K562 (cell line): ENCODE measurements at regions not wholly inside any gene's neighbourhood (a gene's known extent, or its start where the extent isn't known, plus 50 kb on each side); places are given as distances from the start of the nearest gene placed in this dataset.

ENCODE experiments used
- ATAC-seq: fragments of 200-7000 bp; cut with Tn5 transposase; 3 replicates; pipeline ENCODE4 v1.9.1; 2020; ENCODE audit warnings: moderate library complexity
- BruUV-seq: library from RNA; stranded (reverse); fragments of 400-500 nt; replicated peaks from 2 replicates; lab custom pipeline; 2021; lab: Mats Ljungman, UMichigan
- CTCF ChIA-PET: fragments of 300-600 bp; formaldehyde crosslinking; extraction: SDS; loops from one replicate; lab custom pipeline; 2021; ENCODE audit warnings: low intra/inter-chr PET ratio; lab: Yijun Ruan, JAX
- POLR2A ChIA-PET: fragments of 300-600, 350-650 bp; sonication (Branson Sonifier 250); formaldehyde crosslinking; extraction: SDS; loops from one replicate; lab custom pipeline; 2021; ENCODE audit warnings: antibody characterized with exemption, inconsistent platforms; lab: Yijun Ruan, JAX
- DNase-seq, 4 experiments: peaks; one replicate each; pipeline versions ENCODE4 v3.0.0 to v3.0.0-alpha.2; 2011 to 2018; ENCODE audit warnings: low spot score in 3 of 4, mixed read lengths in 3 of 4; ENCODE audit errors: extremely low read depth in 1 of 4
- FAIRE-seq: peaks from 2 replicates; lab custom pipeline; 2011; peaks lifted over from hg19 to GRCh38; lab: Jason Lieb, UNC
- H2AFZ ChIP-seq: 2 replicates; pipeline ENCODE4 v1.6.0; 2011; ENCODE audit warnings: low read depth, low read length, control low read depth, inconsistent platforms
- H3K27ac ChIP-seq: fragments of 200-600 bp; 3 replicates; pipeline ENCODE4 v1.8.0; 2011; ENCODE audit warnings: low read depth, mild to moderate bottlenecking, control low read depth, inconsistent platforms, low read length, moderate library complexity, mixed read lengths; ENCODE audit errors: extremely low read depth
- H3K27me3 ChIP-seq, 2 experiments: fragments of 300-600 bp in 1 of 2; 2 replicates in 1 of 2; 3 replicates in 1 of 2; pipeline versions ENCODE4 v1.6.0 to v1.8.0; 2011; ENCODE audit warnings: inconsistent platforms in 2 of 2, low read length in 2 of 2, mild to moderate bottlenecking in 1 of 2, mixed read lengths in 1 of 2, moderate library complexity in 1 of 2; ENCODE audit not compliant: control insufficient read depth in 2 of 2, insufficient read depth in 2 of 2
- H3K36me3 ChIP-seq: fragments of 300-600 bp; 3 replicates; pipeline ENCODE4 v1.8.0; 2011; ENCODE audit warnings: mild to moderate bottlenecking, low read length, inconsistent platforms; ENCODE audit not compliant: control insufficient read depth, insufficient read depth
- H3K4me1 ChIP-seq, 2 experiments: fragments of 200-600 bp in 1 of 2; replicated peaks in 1 of 2; 2 replicates in 1 of 2; 3 replicates in 1 of 2; pipeline versions ENCODE4 v1.5.1 to v1.8.0; 2011; ENCODE audit warnings: inconsistent platforms in 2 of 2, low read length in 2 of 2, mild to moderate bottlenecking in 1 of 2, mixed read lengths in 1 of 2, moderate library complexity in 1 of 2; ENCODE audit not compliant: control insufficient read depth in 2 of 2, insufficient read depth in 2 of 2
- H3K4me2 ChIP-seq: 2 replicates; pipeline ENCODE4 v1.6.1; 2011; ENCODE audit warnings: low read length, control low read depth, inconsistent platforms, mixed read lengths; ENCODE audit not compliant: insufficient read depth
- H3K4me3 ChIP-seq: fragments of 200-600 bp; sonication (generic), shearing (Covaris generic); 2 replicates; pipeline ENCODE4 v1.5.1; 2016; ENCODE audit warnings: control low read depth, inconsistent platforms
- H3K79me2 ChIP-seq: fragments of 200-600 bp; 3 replicates; pipeline ENCODE4 v1.8.0; 2011; ENCODE audit warnings: low read length, inconsistent platforms; ENCODE audit not compliant: control insufficient read depth, insufficient read depth
- H3K9ac ChIP-seq, 2 experiments: 2 replicates each; pipeline versions ENCODE4 v1.6.0 to v1.6.1; 2011; ENCODE audit warnings: low read depth in 2 of 2, low read length in 2 of 2, control low read depth in 1 of 2, inconsistent platforms in 1 of 2, mild to moderate bottlenecking in 1 of 2, mixed read lengths in 1 of 2; ENCODE audit not compliant: insufficient read depth in 1 of 2
- H3K9me1 ChIP-seq: one replicate; pipeline ENCODE4 v1.6.0; 2011; ENCODE audit warnings: inconsistent platforms, mild to moderate bottlenecking, low read length, moderate library complexity; ENCODE audit not compliant: control insufficient read depth, insufficient read depth
- H3K9me3 ChIP-seq: replicated peaks from 2 replicates; pipeline ENCODE4 v1.5.1; 2011; ENCODE audit warnings: low read depth, low read length, inconsistent platforms; ENCODE audit not compliant: control insufficient read depth, insufficient read depth
- H4K20me1 ChIP-seq: replicated peaks from 2 replicates; pipeline ENCODE4 v1.6.1; 2011; ENCODE audit warnings: low read length, inconsistent platforms, mixed read lengths; ENCODE audit not compliant: control insufficient read depth, insufficient read depth
- ARID1B ChIP-seq: fragments of 450-650 bp; IDR thresholded peaks from 2 replicates; pipeline ENCODE4 v1.6.1; 2016; ENCODE audit warnings: antibody characterized with exemption, mild to moderate bottlenecking, inconsistent platforms
- ATF7 ChIP-seq: fragments of 450-650 bp; IDR thresholded peaks from 2 replicates; pipeline ENCODE4 v1.7.1; 2014; ENCODE audit warnings: mild to moderate bottlenecking, moderate library complexity
- CHCHD3 ChIP-seq: fragments of 250-450 bp; sonication (Bioruptor Pico); IDR thresholded peaks from 2 replicates; pipeline ENCODE4 v2.1.2; 2022; ENCODE audit warnings: mild to moderate bottlenecking
- CTBP1 ChIP-seq: fragments of 450-650 bp; IDR thresholded peaks from 2 replicates; pipeline ENCODE4 v1.6.1; 2016; ENCODE audit warnings: borderline replicate concordance
- DNMT1 ChIP-seq: fragments of 450-650 bp; IDR thresholded peaks from 2 replicates; pipeline ENCODE4 v1.6.1; 2016; ENCODE audit warnings: antibody characterized with exemption, mild to moderate bottlenecking
- EHMT2 ChIP-seq: fragments of 450-650 bp; IDR thresholded peaks from 2 replicates; pipeline ENCODE4 v1.6.1; 2018; ENCODE audit warnings: antibody characterized with exemption
- FIP1L1 ChIP-seq: fragments of 200-400 bp; formaldehyde crosslinking; IDR thresholded peaks from 2 replicates; pipeline ENCODE4 v1.6.1; 2018; ENCODE audit warnings: mild to moderate bottlenecking, low read depth, low read length; ENCODE audit not compliant: poor library complexity, severe bottlenecking
- HCFC1 ChIP-seq: IDR thresholded peaks from 2 replicates; pipeline ENCODE4 v1.6.1; 2012; ENCODE audit warnings: low read depth, low read length, improper control_type of control experiment
- NR4A1 ChIP-seq, 2 experiments: fragments of 250-450 bp in 1 of 2; fragments of 450-650 bp in 1 of 2; sonication (Bioruptor Pico) in 1 of 2; IDR thresholded peaks; 2 replicates each; pipeline versions ENCODE4 v1.4.0 to v1.6.1; 2016 to 2020; ENCODE audit warnings: mild to moderate bottlenecking in 2 of 2, missing compliant biosample characterization in 1 of 2, missing genetic modification characterization in 1 of 2, moderate library complexity in 1 of 2
- SMARCA5 ChIP-seq: fragments of 450-650 bp; IDR thresholded peaks from 2 replicates; pipeline ENCODE4 v1.6.1; 2016
- SRSF3 ChIP-seq: fragments of 200-400 bp; formaldehyde crosslinking; IDR thresholded peaks from 2 replicates; pipeline ENCODE4 v1.6.1; 2016; ENCODE audit warnings: mild to moderate bottlenecking, low read length, moderate library complexity; ENCODE audit not compliant: insufficient read depth
- TAF9B ChIP-seq: fragments of 450-650 bp; IDR thresholded peaks from 2 replicates; pipeline ENCODE4 v1.6.1; 2018; ENCODE audit warnings: mild to moderate bottlenecking; ENCODE audit not compliant: partially characterized antibody
- TCF7L2 ChIP-seq: fragments of 150-350 bp; IDR thresholded peaks from 2 replicates; pipeline ENCODE4 v1.6.1; 2016; ENCODE audit warnings: low read depth, mild to moderate bottlenecking, low read length, moderate library complexity
- ZNF224 ChIP-seq: sonication (generic); formaldehyde crosslinking; IDR thresholded peaks from 2 replicates; pipeline ENCODE4 v1.8.0; 2022; ENCODE audit warnings: mild to moderate bottlenecking, missing genetic modification reagents
- WGBS: fragments of 100-300 bp; shearing (Covaris generic); methylation state at CpG from one replicate; pipeline ENCODE4 v1.1.6; 2016; ENCODE audit warnings: low coverage, mixed read lengths; ENCODE audit not compliant: insufficient coverage; ENCODE audit errors: missing lambda C conversion rate; 5-methylcytosine and 5-hydroxymethylcytosine counted together
- in situ Hi-C: fragments of 300-500 bp; cut with MboI; formaldehyde crosslinking; loops from 4 replicates; pipeline ENCODE4 v1.15.0; 2018; ENCODE audit warnings: inconsistent platforms, mixed read lengths
- intact Hi-C: fragments of 100-400 bp; cut with micrococcal nuclease; formaldehyde crosslinking; loops from 2 replicates; pipeline ENCODE4 v1.14.2; 2022
- TF ChIP-seq, protein P1 (sequence below): sonication (generic); formaldehyde crosslinking; IDR thresholded peaks from 2 replicates; pipeline ENCODE4 v1.8.1; 2023; ENCODE audit warnings: mild to moderate bottlenecking, missing genetic modification reagents
- TF ChIP-seq, protein P2 (sequence below): fragments of 250-450 bp; sonication (Bioruptor Pico); IDR thresholded peaks from 2 replicates; pipeline ENCODE4 v1.4.0; 2020; ENCODE audit warnings: mild to moderate bottlenecking, moderate library complexity, borderline replicate concordance
- TF ChIP-seq, protein P3 (sequence below): IDR thresholded peaks from 2 replicates; pipeline ENCODE4 v1.6.1; 2016; ENCODE audit warnings: missing genetic modification characterization, missing compliant biosample characterization

DNA sequence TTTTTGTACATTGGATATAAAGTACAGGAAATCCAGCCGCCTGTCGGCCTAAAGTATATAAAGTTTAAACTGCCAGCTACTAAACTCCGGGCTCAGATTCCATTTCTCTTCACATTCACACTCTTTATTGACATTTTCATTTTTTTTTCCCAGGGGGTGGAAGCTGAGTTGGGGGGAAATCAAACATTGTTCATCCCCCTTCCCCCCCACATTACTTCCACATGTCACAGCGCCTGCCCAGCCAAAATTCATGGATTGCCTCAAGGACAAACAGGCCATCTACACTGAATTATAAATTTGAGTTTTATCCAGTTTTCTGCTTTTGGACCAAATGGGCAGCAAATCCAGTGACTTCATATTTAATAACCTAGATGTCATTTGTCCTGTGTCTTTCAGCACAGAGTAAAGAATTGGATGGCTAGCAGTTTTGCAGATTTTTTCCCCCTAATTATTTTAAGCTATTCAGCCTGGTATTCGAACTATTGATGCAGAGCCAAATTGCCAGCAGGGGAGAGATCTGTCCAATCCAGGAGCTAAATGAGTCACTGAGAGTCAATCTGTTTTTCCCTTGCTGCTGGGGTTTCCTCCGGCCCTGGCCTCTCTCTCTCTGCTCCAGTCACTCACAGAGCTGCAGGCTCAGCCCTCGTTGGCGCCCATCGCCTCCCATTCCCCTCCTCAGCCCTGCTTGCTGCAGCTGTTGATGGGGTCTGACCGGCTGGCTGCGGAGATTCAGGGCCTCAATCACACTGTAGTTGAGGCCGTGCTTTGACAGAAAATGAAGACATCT is 98.0 kb downstream of the LMO4 start:
- Histone ChIP-seq H3K79me2 (no peaks in the 10 kb centered on the region), H3K36me3 (no peaks in the 10 kb centered on the region), H3K27ac (no peak overlapping the region), H3K9me1 (no peaks in the 10 kb centered on the region), H3K4me1 (no peaks in the 10 kb centered on the region), H3K4me2 (no peak overlapping the region), H3K4me3 (no peak overlapping the region), H3K27me3 (peaks cover 0 to 5% of the 10 kb centered on the region in 2 experiments; a peak in 2 of 5 replicates), H3K9me3 (no peaks in the 10 kb centered on the region), H2AFZ (no peak overlapping the region), H4K20me1 (no peaks in the 10 kb centered on the region), H3K9ac (no peak overlapping the region)
- ChIA-PET POLR2A (no interaction called here), CTCF (no interaction called here)
- FAIRE-seq, result no peak
- WGBS, result 5% methylated on average over 11 of the region's 12 CpGs
- no TSS peak for BruUV-seq
- no peak for ATAC-seq
- no peak for DNase-seq
- in situ Hi-C loops, result no loop called here
- intact Hi-C loops, result no loop called here
- TF ChIP-seq SRSF3, result no peak
- no peak for TF ChIP-seq TCF7L2
- TF ChIP-seq, protein P1, sequence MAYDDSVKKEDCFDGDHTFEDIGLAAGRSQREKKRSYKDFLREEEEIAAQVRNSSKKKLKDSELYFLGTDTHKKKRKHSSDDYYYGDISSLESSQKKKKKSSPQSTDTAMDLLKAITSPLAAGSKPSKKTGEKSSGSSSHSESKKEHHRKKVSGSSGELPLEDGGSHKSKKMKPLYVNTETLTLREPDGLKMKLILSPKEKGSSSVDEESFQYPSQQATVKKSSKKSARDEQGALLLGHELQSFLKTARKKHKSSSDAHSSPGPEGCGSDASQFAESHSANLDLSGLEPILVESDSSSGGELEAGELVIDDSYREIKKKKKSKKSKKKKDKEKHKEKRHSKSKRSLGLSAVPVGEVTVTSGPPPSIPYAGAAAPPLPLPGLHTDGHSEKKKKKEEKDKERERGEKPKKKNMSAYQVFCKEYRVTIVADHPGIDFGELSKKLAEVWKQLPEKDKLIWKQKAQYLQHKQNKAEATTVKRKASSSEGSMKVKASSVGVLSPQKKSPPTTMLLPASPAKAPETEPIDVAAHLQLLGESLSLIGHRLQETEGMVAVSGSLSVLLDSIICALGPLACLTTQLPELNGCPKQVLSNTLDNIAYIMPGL (CRISPR knock-in tag), result no peak
- TF ChIP-seq SMARCA5, result no peak
- no peak for TF ChIP-seq HCFC1
- no peak for TF ChIP-seq ZNF224 (CRISPR knock-in tag)
- TF ChIP-seq CHCHD3, result no peak
- no peak for TF ChIP-seq EHMT2
- TF ChIP-seq, protein P2, sequence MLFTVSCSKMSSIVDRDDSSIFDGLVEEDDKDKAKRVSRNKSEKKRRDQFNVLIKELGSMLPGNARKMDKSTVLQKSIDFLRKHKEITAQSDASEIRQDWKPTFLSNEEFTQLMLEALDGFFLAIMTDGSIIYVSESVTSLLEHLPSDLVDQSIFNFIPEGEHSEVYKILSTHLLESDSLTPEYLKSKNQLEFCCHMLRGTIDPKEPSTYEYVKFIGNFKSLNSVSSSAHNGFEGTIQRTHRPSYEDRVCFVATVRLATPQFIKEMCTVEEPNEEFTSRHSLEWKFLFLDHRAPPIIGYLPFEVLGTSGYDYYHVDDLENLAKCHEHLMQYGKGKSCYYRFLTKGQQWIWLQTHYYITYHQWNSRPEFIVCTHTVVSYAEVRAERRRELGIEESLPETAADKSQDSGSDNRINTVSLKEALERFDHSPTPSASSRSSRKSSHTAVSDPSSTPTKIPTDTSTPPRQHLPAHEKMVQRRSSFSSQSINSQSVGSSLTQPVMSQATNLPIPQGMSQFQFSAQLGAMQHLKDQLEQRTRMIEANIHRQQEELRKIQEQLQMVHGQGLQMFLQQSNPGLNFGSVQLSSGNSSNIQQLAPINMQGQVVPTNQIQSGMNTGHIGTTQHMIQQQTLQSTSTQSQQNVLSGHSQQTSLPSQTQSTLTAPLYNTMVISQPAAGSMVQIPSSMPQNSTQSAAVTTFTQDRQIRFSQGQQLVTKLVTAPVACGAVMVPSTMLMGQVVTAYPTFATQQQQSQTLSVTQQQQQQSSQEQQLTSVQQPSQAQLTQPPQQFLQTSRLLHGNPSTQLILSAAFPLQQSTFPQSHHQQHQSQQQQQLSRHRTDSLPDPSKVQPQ (CRISPR knock-in tag), result no peak
- TF ChIP-seq TAF9B, result no peak
- TF ChIP-seq FIP1L1, result no peak
- TF ChIP-seq CTBP1, result no peak
- no peak for TF ChIP-seq DNMT1
- TF ChIP-seq, protein P3, sequence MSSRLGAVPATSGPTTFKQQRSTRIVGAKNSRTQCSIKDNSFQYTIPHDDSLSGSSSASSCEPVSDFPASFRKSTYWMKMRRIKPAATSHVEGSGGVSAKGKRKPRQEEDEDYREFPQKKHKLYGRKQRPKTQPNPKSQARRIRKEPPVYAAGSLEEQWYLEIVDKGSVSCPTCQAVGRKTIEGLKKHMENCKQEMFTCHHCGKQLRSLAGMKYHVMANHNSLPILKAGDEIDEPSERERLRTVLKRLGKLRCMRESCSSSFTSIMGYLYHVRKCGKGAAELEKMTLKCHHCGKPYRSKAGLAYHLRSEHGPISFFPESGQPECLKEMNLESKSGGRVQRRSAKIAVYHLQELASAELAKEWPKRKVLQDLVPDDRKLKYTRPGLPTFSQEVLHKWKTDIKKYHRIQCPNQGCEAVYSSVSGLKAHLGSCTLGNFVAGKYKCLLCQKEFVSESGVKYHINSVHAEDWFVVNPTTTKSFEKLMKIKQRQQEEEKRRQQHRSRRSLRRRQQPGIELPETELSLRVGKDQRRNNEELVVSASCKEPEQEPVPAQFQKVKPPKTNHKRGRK (tag), result no peak
- TF ChIP-seq NR4A1 (CRISPR knock-in tag; IDR thresholded peaks at IDR 0.05), result no peak
- TF ChIP-seq NR4A1 (tag; IDR thresholded peaks at IDR 0.05), result no peak
- no peak for TF ChIP-seq ARID1B
- TF ChIP-seq ATF7, result no peak
